K562 (cell line): ENCODE measurements at regions not wholly inside any gene's neighbourhood (a gene's known extent, or its start where the extent isn't known, plus 50 kb on each side); places are given as distances from the start of the nearest gene placed in this dataset.

Experiments used
- ATAC-seq: fragments of 200-7000 bp; cut with Tn5 transposase; 3 replicates; pipeline ENCODE4 v1.9.1; 2020; ENCODE audit warnings: moderate library complexity
- BruUV-seq: library from RNA; stranded (reverse); fragments of 400-500 nt; replicated peaks from 2 replicates; lab custom pipeline; 2021; lab: Mats Ljungman, UMichigan
- CTCF ChIA-PET: fragments of 300-600 bp; formaldehyde crosslinking; extraction: SDS; loops from one replicate; lab custom pipeline; 2021; ENCODE audit warnings: low intra/inter-chr PET ratio; lab: Yijun Ruan, JAX
- POLR2A ChIA-PET: fragments of 300-600, 350-650 bp; sonication (Branson Sonifier 250); formaldehyde crosslinking; extraction: SDS; loops from one replicate; lab custom pipeline; 2021; ENCODE audit warnings: antibody characterized with exemption, inconsistent platforms; lab: Yijun Ruan, JAX
- DNase-seq, 4 experiments: peaks; one replicate each; pipeline versions ENCODE4 v3.0.0 to v3.0.0-alpha.2; 2011 to 2018; ENCODE audit warnings: low spot score in 3 of 4, mixed read lengths in 3 of 4; ENCODE audit errors: extremely low read depth in 1 of 4
- FAIRE-seq: peaks from 2 replicates; lab custom pipeline; 2011; peaks lifted over from hg19 to GRCh38; lab: Jason Lieb, UNC
- H2AFZ ChIP-seq: 2 replicates; pipeline ENCODE4 v1.6.0; 2011; ENCODE audit warnings: low read depth, low read length, control low read depth, inconsistent platforms
- H3K27ac ChIP-seq: fragments of 200-600 bp; 3 replicates; pipeline ENCODE4 v1.8.0; 2011; ENCODE audit warnings: low read depth, mild to moderate bottlenecking, control low read depth, inconsistent platforms, low read length, moderate library complexity, mixed read lengths; ENCODE audit errors: extremely low read depth
- H3K27me3 ChIP-seq, 2 experiments: fragments of 300-600 bp in 1 of 2; 2 replicates in 1 of 2; 3 replicates in 1 of 2; pipeline versions ENCODE4 v1.6.0 to v1.8.0; 2011; ENCODE audit warnings: inconsistent platforms in 2 of 2, low read length in 2 of 2, mild to moderate bottlenecking in 1 of 2, mixed read lengths in 1 of 2, moderate library complexity in 1 of 2; ENCODE audit not compliant: control insufficient read depth in 2 of 2, insufficient read depth in 2 of 2
- H3K36me3 ChIP-seq: fragments of 300-600 bp; 3 replicates; pipeline ENCODE4 v1.8.0; 2011; ENCODE audit warnings: mild to moderate bottlenecking, low read length, inconsistent platforms; ENCODE audit not compliant: control insufficient read depth, insufficient read depth
- H3K4me1 ChIP-seq, 2 experiments: fragments of 200-600 bp in 1 of 2; replicated peaks in 1 of 2; 2 replicates in 1 of 2; 3 replicates in 1 of 2; pipeline versions ENCODE4 v1.5.1 to v1.8.0; 2011; ENCODE audit warnings: inconsistent platforms in 2 of 2, low read length in 2 of 2, mild to moderate bottlenecking in 1 of 2, mixed read lengths in 1 of 2, moderate library complexity in 1 of 2; ENCODE audit not compliant: control insufficient read depth in 2 of 2, insufficient read depth in 2 of 2
- H3K4me2 ChIP-seq: 2 replicates; pipeline ENCODE4 v1.6.1; 2011; ENCODE audit warnings: low read length, control low read depth, inconsistent platforms, mixed read lengths; ENCODE audit not compliant: insufficient read depth
- H3K4me3 ChIP-seq: fragments of 200-600 bp; sonication (generic), shearing (Covaris generic); 2 replicates; pipeline ENCODE4 v1.5.1; 2016; ENCODE audit warnings: control low read depth, inconsistent platforms
- H3K79me2 ChIP-seq: fragments of 200-600 bp; 3 replicates; pipeline ENCODE4 v1.8.0; 2011; ENCODE audit warnings: low read length, inconsistent platforms; ENCODE audit not compliant: control insufficient read depth, insufficient read depth
- H3K9ac ChIP-seq, 2 experiments: 2 replicates each; pipeline versions ENCODE4 v1.6.0 to v1.6.1; 2011; ENCODE audit warnings: low read depth in 2 of 2, low read length in 2 of 2, control low read depth in 1 of 2, inconsistent platforms in 1 of 2, mild to moderate bottlenecking in 1 of 2, mixed read lengths in 1 of 2; ENCODE audit not compliant: insufficient read depth in 1 of 2
- H3K9me1 ChIP-seq: one replicate; pipeline ENCODE4 v1.6.0; 2011; ENCODE audit warnings: inconsistent platforms, mild to moderate bottlenecking, low read length, moderate library complexity; ENCODE audit not compliant: control insufficient read depth, insufficient read depth
- H3K9me3 ChIP-seq: replicated peaks from 2 replicates; pipeline ENCODE4 v1.5.1; 2011; ENCODE audit warnings: low read depth, low read length, inconsistent platforms; ENCODE audit not compliant: control insufficient read depth, insufficient read depth
- H4K20me1 ChIP-seq: replicated peaks from 2 replicates; pipeline ENCODE4 v1.6.1; 2011; ENCODE audit warnings: low read length, inconsistent platforms, mixed read lengths; ENCODE audit not compliant: control insufficient read depth, insufficient read depth
- CBX8 ChIP-seq: fragments of 200-600 bp; sonication (generic); IDR thresholded peaks from 2 replicates; pipeline ENCODE4 v1.6.1; 2012; ENCODE audit warnings: borderline replicate concordance, mixed run types, low read depth, mild to moderate bottlenecking, moderate library complexity, mixed read lengths, low read length, control low read depth, inconsistent platforms; ENCODE audit not compliant: poor library complexity, severe bottlenecking; ENCODE audit errors: extremely low read depth
- CREB1 ChIP-seq, 2 experiments: sonication (generic) in 1 of 2; formaldehyde crosslinking in 1 of 2; IDR thresholded peaks; 2 replicates each; pipeline versions ENCODE4 v1.6.1 to v1.8.0; 2012 to 2022; ENCODE audit warnings: inconsistent platforms in 1 of 2, mild to moderate bottlenecking in 1 of 2, missing genetic modification reagents in 1 of 2, moderate library complexity in 1 of 2
- FOXA3 ChIP-seq, 2 experiments: fragments of 450-650 bp in 1 of 2; sonication (generic) in 1 of 2; formaldehyde crosslinking; IDR thresholded peaks in 1 of 2; conservative IDR thresholded peaks in 1 of 2; 2 replicates each; pipeline versions ENCODE4 v1.4.0 to v1.8.0; 2020 to 2022; ENCODE audit warnings: mild to moderate bottlenecking in 2 of 2, missing genetic modification reagents in 1 of 2
- JUNB ChIP-seq: fragments of 450-650 bp; formaldehyde crosslinking; conservative IDR thresholded peaks from 2 replicates; pipeline ENCODE4 v1.4.0; 2020; ENCODE audit warnings: mild to moderate bottlenecking
- MCM3 ChIP-seq: fragments of 450-650 bp; IDR thresholded peaks from 2 replicates; pipeline ENCODE4 v1.6.1; 2016
- MXI1 ChIP-seq: IDR thresholded peaks from 2 replicates; pipeline ENCODE4 v1.6.1; 2011; ENCODE audit warnings: low read depth, mild to moderate bottlenecking, improper control_type of control experiment, low read length
- NFIX ChIP-seq: fragments of 250-450 bp; sonication (Bioruptor Pico); IDR thresholded peaks from 2 replicates; pipeline ENCODE4 v1.4.0; 2020; ENCODE audit warnings: low read depth, mild to moderate bottlenecking, moderate library complexity
- PURB ChIP-seq: sonication (generic); formaldehyde crosslinking; IDR thresholded peaks from 2 replicates; pipeline ENCODE4 v1.9.0; 2021; ENCODE audit warnings: low read depth, mild to moderate bottlenecking, missing genetic modification reagents
- SNIP1 ChIP-seq: fragments of 450-650 bp; IDR thresholded peaks from 2 replicates; pipeline ENCODE4 v1.7.1; 2017; ENCODE audit warnings: low read depth, mild to moderate bottlenecking
- ZC3H11A ChIP-seq: IDR thresholded peaks from 2 replicates; pipeline ENCODE4 v1.6.1; 2012; ENCODE audit warnings: low read depth, low read length, improper control_type of control experiment
- ZKSCAN8 ChIP-seq: fragments of 200-800 bp; sonication (Bioruptor generic); IDR thresholded peaks from 2 replicates; pipeline ENCODE4 v1.6.1; 2016; ENCODE audit warnings: missing genetic modification characterization, missing compliant biosample characterization
- ZNF445 ChIP-seq: fragments of 250-450 bp; sonication (Bioruptor Pico); IDR thresholded peaks from 2 replicates; pipeline ENCODE4 v1.4.0; 2020; ENCODE audit warnings: low read depth, mild to moderate bottlenecking, moderate library complexity
- ZNF551 ChIP-seq: fragments of 250-450 bp; sonication (Bioruptor Pico); IDR thresholded peaks from 2 replicates; pipeline ENCODE4 v1.5.0; 2021; ENCODE audit warnings: mild to moderate bottlenecking, moderate library complexity
- ZNF668 ChIP-seq: fragments of 250-450 bp; sonication (Bioruptor Pico); IDR thresholded peaks from 2 replicates; pipeline ENCODE4 v1.8.0; 2022; ENCODE audit warnings: mild to moderate bottlenecking, inconsistent platforms
- ZNF76 ChIP-seq: fragments of 250-450 bp; sonication (Bioruptor Pico); IDR thresholded peaks from 2 replicates; pipeline ENCODE4 v1.4.0; 2020; ENCODE audit warnings: mild to moderate bottlenecking, moderate library complexity, borderline replicate concordance
- WGBS: fragments of 100-300 bp; shearing (Covaris generic); methylation state at CpG from one replicate; pipeline ENCODE4 v1.1.6; 2016; ENCODE audit warnings: low coverage, mixed read lengths; ENCODE audit not compliant: insufficient coverage; ENCODE audit errors: missing lambda C conversion rate; 5-methylcytosine and 5-hydroxymethylcytosine counted together
- in situ Hi-C: fragments of 300-500 bp; cut with MboI; formaldehyde crosslinking; loops from 4 replicates; pipeline ENCODE4 v1.15.0; 2018; ENCODE audit warnings: inconsistent platforms, mixed read lengths
- intact Hi-C: fragments of 100-400 bp; cut with micrococcal nuclease; formaldehyde crosslinking; loops from 2 replicates; pipeline ENCODE4 v1.14.2; 2022
- TF ChIP-seq, protein P1 (sequence below): fragments of 250-450 bp; sonication (Bioruptor Pico); IDR thresholded peaks from 2 replicates; pipeline ENCODE4 v1.8.0; 2021; ENCODE audit warnings: moderate library complexity, mild to moderate bottlenecking, inconsistent platforms
- TF ChIP-seq, protein P2 (sequence below), 2 experiments: IDR thresholded peaks; 2 replicates each; pipeline ENCODE4 v1.6.1; 2011; ENCODE audit warnings: borderline replicate concordance in 1 of 2, control low read depth in 1 of 2, low read depth in 1 of 2, low read length in 1 of 2, mild to moderate bottlenecking in 1 of 2, mixed read lengths in 1 of 2, moderate library complexity in 1 of 2; ENCODE audit not compliant: insufficient read depth in 1 of 2, insufficient read length in 1 of 2, poor library complexity in 1 of 2, severe bottlenecking in 1 of 2; ENCODE audit errors: extremely low read depth in 1 of 2

DNA sequence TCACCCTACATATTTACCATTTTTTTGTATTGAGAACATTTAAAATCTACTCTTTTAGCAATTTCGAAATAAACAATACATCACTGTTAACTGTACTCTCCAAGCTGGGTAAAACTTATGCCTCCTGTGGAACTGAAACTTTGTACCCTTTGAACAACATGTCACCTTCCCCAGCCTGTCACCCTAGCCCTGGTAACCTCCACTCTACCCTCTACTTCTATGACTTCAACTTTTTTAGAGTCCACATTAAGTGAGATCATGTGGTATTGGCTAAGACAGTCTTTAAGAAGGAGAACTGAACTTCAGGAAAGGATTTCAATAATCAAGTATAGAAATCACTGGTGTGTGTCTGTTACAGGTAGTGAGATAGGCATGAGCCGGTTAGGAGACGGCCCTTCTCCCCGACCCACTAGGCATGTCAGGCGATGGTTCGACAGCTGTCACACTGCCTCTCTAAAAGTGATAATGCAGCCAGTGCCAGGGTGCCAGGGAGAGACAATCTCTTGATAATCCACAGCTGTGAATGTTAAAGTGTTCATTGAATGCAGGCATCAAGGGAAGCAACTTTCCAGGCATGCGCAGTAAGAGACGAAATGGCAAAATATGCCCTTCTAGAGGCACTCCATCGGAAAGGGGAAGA lies 74.6 kb upstream of the RNF152 start:
- Histone ChIP-seq H3K4me3 (no peak overlapping the region), H4K20me1 (no peaks in the 10 kb centered on the region), H3K9ac (no peak overlapping the region), H2AFZ (no peak overlapping the region), H3K9me3 (no peaks in the 10 kb centered on the region), H3K4me2 (no peak overlapping the region), H3K9me1 (no peaks in the 10 kb centered on the region), H3K27ac (no peak overlapping the region), H3K79me2 (no peaks in the 10 kb centered on the region), H3K36me3 (no peaks in the 10 kb centered on the region), H3K27me3 (no peaks in the 10 kb centered on the region), H3K4me1 (no peaks in the 10 kb centered on the region)
- DNase-seq (no peak), ATAC-seq (no peak), FAIRE-seq (no peak)
- CTCF ChIA-PET: no interaction called here
- intact Hi-C loops: no loop called here
- POLR2A ChIA-PET: no interaction called here
- in situ Hi-C loops: no loop called here
- BruUV-seq: no TSS peak
- TF ChIP-seq MCM3 (no peak), CBX8 (no peak), FOXA3 (CRISPR knock-in tag; conservative IDR thresholded peaks at IDR 0.05 in 1 of 2, IDR thresholded peaks at IDR 0.05 in 1 of 2) (no peak), JUNB (CRISPR knock-in tag) (no peak), ZNF551 (CRISPR knock-in tag) (no peak), ZNF76 (CRISPR knock-in tag) (no peak), ZKSCAN8 (no peak), CREB1 (IDR thresholded peaks at IDR 0.05) (no peak), CREB1 (CRISPR knock-in tag; IDR thresholded peaks at IDR 0.05) (no peak), SNIP1 (no peak), PURB (CRISPR knock-in tag) (no peak), ZNF445 (CRISPR knock-in tag) (no peak), ZNF668 (no peak), NFIX (CRISPR knock-in tag) (no peak), ZC3H11A (no peak), MXI1 (no peak)
- TF ChIP-seq, protein P1, sequence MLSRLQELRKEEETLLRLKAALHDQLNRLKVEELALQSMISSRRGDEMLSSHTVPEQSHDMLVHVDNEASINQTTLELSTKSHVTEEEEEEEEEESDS (CRISPR knock-in tag): no peak
- TF ChIP-seq, protein P2, sequence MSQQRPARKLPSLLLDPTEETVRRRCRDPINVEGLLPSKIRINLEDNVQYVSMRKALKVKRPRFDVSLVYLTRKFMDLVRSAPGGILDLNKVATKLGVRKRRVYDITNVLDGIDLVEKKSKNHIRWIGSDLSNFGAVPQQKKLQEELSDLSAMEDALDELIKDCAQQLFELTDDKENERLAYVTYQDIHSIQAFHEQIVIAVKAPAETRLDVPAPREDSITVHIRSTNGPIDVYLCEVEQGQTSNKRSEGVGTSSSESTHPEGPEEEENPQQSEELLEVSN (IDR thresholded peaks at IDR 0.05; ENCODE audit: borderline replicate concordance in 1 of 2, extremely low read depth in 1 of 2, insufficient read depth in 1 of 2, insufficient read length in 1 of 2, low read depth in 1 of 2, low read length in 1 of 2, poor library complexity in 1 of 2, severe bottlenecking in 1 of 2): no peak
- WGBS: 16% methylated on average over 8 of the region's 9 CpGs
